ENCODE measurements at regions not wholly inside any gene's neighbourhood (a gene's known extent, or its start where the extent isn't known, plus 50 kb on each side); places are given as distances from the start of the nearest gene placed in this dataset.

DNA sequence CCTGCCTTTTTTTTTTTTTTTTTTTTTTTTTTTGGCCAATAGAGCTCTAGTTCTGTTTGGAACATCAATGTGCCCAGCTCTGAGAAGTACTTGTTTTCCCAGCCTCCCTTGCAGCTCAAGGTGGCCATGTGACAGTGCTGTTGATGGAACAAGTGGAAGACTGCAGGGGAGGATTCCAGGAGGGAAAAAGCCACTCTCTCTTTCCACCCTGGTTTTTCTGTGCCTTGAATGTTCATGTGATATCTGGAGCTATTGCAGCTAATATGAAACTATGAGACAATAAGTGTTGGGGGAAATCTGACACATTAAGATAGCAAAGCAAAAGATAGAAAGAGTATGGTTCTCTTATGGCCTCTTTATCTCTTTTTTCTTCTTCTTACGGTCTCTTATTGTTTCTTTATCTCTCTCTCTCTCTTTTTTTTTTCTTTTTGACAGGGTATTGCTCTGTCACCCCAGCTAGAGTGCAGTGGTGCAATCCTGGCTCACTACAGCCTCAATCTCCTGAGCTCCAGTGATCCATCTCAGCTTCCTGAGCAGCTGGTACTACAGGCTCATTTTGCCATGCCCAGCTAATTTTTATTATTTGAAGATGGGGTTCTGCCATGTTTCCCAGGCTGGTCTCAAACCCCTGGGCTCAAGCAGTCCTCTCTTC lies 192.0 kb upstream of the LNX1 start:
- TF ChIP-seq, protein P1, sequence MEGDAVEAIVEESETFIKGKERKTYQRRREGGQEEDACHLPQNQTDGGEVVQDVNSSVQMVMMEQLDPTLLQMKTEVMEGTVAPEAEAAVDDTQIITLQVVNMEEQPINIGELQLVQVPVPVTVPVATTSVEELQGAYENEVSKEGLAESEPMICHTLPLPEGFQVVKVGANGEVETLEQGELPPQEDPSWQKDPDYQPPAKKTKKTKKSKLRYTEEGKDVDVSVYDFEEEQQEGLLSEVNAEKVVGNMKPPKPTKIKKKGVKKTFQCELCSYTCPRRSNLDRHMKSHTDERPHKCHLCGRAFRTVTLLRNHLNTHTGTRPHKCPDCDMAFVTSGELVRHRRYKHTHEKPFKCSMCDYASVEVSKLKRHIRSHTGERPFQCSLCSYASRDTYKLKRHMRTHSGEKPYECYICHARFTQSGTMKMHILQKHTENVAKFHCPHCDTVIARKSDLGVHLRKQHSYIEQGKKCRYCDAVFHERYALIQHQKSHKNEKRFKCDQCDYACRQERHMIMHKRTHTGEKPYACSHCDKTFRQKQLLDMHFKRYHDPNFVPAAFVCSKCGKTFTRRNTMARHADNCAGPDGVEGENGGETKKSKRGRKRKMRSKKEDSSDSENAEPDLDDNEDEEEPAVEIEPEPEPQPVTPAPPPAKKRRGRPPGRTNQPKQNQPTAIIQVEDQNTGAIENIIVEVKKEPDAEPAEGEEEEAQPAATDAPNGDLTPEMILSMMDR (conservative IDR thresholded peaks at IDR 0.05 in 1 of 2, IDR thresholded peaks at IDR 0.05 in 1 of 2; ENCODE audit: low read depth in 1 of 2, low read length in 2 of 2): no peak
- no peak for TF ChIP-seq EZH2 (IDR thresholded peaks at IDR 0.05; ENCODE audit: low read length, missing control alignments)
